Prostate gland (tissue), 2 donors: ENCODE measurements at regions not wholly inside any gene's neighbourhood (a gene's known extent, or its start where the extent isn't known, plus 50 kb on each side); places are given as distances from the start of the nearest gene placed in this dataset.

Experiments
- POLR2A ChIP-seq: fragments of 450-650 bp; IDR thresholded peaks from one replicate; pipeline ENCODE4 v1.6.1; 2016; ENCODE audit warnings: antibody characterized with exemption, mild to moderate bottlenecking
- POLR2AphosphoS5 ChIP-seq: sonication (generic); formaldehyde crosslinking; IDR thresholded peaks from one replicate; pipeline ENCODE4 v1.6.1; 2017; ENCODE audit warnings: antibody characterized with exemption
- TF ChIP-seq, protein P1 (sequence below), 4 experiments: fragments of 200-600 bp in 2 of 4; fragments of 450-650 bp in 2 of 4; sonication (generic) in 2 of 4; IDR thresholded peaks; 1 replicate in 3 of 4; 2 replicates in 1 of 4; pipeline ENCODE4 v1.5.1; 2016 to 2019; ENCODE audit warnings: antibody characterized with exemption in 4 of 4, mild to moderate bottlenecking in 2 of 4, moderate library complexity in 2 of 4

DNA sequence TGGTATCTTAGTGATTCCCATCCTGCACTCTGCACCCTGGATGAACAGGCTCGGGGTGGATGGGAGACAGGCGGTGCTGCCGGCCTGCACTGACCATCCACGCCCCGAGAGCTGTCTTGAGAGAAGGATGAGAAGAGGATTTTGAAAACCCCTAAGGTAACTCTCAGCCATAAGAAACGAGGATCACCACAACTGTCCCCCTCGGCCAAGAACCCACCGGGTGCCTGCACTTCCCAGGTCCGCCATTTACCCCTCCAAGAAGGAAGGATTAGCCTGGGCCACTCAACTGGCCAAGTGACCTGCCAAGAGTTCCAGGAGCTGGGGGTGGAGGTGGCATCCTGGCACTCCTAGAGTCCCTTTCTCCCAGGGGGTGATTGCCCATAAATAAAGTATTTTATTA is 302.4 kb upstream of the TNRC6C start:
- TF ChIP-seq, protein P1, sequence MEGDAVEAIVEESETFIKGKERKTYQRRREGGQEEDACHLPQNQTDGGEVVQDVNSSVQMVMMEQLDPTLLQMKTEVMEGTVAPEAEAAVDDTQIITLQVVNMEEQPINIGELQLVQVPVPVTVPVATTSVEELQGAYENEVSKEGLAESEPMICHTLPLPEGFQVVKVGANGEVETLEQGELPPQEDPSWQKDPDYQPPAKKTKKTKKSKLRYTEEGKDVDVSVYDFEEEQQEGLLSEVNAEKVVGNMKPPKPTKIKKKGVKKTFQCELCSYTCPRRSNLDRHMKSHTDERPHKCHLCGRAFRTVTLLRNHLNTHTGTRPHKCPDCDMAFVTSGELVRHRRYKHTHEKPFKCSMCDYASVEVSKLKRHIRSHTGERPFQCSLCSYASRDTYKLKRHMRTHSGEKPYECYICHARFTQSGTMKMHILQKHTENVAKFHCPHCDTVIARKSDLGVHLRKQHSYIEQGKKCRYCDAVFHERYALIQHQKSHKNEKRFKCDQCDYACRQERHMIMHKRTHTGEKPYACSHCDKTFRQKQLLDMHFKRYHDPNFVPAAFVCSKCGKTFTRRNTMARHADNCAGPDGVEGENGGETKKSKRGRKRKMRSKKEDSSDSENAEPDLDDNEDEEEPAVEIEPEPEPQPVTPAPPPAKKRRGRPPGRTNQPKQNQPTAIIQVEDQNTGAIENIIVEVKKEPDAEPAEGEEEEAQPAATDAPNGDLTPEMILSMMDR (IDR thresholded peaks at IDR 0.05), result no peak
- no peak for TF ChIP-seq POLR2A
- no peak for TF ChIP-seq POLR2AphosphoS5
